ENCODE measurements at regions not wholly inside any gene's neighbourhood (a gene's known extent, or its start where the extent isn't known, plus 50 kb on each side); places are given as distances from the start of the nearest gene placed in this dataset.

GRCh38 chr4:142927721-142928120 is 81.6 kb upstream of the INPP4B start:
- Histone ChIP-seq H3K4me1 (no peaks in the 10 kb centered on the region), H3K36me3 (no peaks in the 10 kb centered on the region), H3K4me3 (replicated peaks in 1 of 3) (no peak overlapping the region), H3K9me3 (no peaks in the 10 kb centered on the region), H3K27me3 (no peaks in the 10 kb centered on the region), H3K27ac (no peak overlapping the region)
- no peak for DNase-seq
- TF ChIP-seq POLR2A (IDR thresholded peaks at IDR 0.05) (no peak), CTCF (IDR thresholded peaks at IDR 0.05) (no peak)
- intact Hi-C loops (cut with DNase I): no loop called here
- 50 to 70% methylated on average over 1 of the region's 1 CpG for whole genome bisulfite sequencing, 2 donors

GRCh38 chr4:142929526-142929925 is 83.4 kb upstream of the INPP4B start:
- no peak overlapping the region for H3K27ac ChIP-seq
- no peak overlapping the region for H3K4me3 ChIP-seq (replicated peaks in 1 of 3)
- no peaks in the 10 kb centered on the region for H3K27me3 ChIP-seq
- intact Hi-C loops (cut with DNase I): no loop called here
- H3K36me3 ChIP-seq: no peaks in the 10 kb centered on the region
- DNase-seq: no peak
- TF ChIP-seq POLR2A (IDR thresholded peaks at IDR 0.05): no peak
- TF ChIP-seq CTCF (IDR thresholded peaks at IDR 0.05): no peak
- WGBS, 2 donors: 69 to 80% methylated on average over 3 of the region's 3 CpGs
- H3K9me3 ChIP-seq: no peaks in the 10 kb centered on the region
- H3K4me1 ChIP-seq: no peaks in the 10 kb centered on the region

GRCh38 chr4:142933207-142933606 is 87.1 kb upstream of the INPP4B start:
- TF ChIP-seq CTCF (IDR thresholded peaks at IDR 0.05) (no peak), POLR2A (IDR thresholded peaks at IDR 0.05) (no peak)
- H3K9me3 ChIP-seq: no peaks in the 10 kb centered on the region
- no peak overlapping the region for H3K27ac ChIP-seq
- no peak for DNase-seq
- 89 to 93% methylated on average over 5 of the region's 5 CpGs for WGBS, 2 donors
- no peaks in the 10 kb centered on the region for H3K27me3 ChIP-seq
- H3K4me3 ChIP-seq (replicated peaks in 1 of 3): no peak overlapping the region
- intact Hi-C loops (cut with DNase I): no loop called here
- H3K4me1 ChIP-seq: no peaks in the 10 kb centered on the region
- H3K36me3 ChIP-seq: no peaks in the 10 kb centered on the region

- DNase-seq: peak; percentile 25 to 55
- WGBS, 2 donors: 61 to 66% methylated on average over 6 of the region's 6 CpGs
- TF ChIP-seq CTCF (IDR thresholded peaks at IDR 0.05) (no peak), POLR2A (IDR thresholded peaks at IDR 0.05) (no peak)
- no peak overlapping the region for H3K4me3 ChIP-seq (replicated peaks in 1 of 3)
- H3K9me3 ChIP-seq: no peaks in the 10 kb centered on the region
- H3K27ac ChIP-seq: no peak overlapping the region
- no peaks in the 10 kb centered on the region for H3K4me1 ChIP-seq
- no peaks in the 10 kb centered on the region for H3K27me3 ChIP-seq
- no peaks in the 10 kb centered on the region for H3K36me3 ChIP-seq
- intact Hi-C loops (cut with DNase I): no loop called here
These were observed 94.6 kb upstream of the INPP4B start for GRCh38 chr4:142940425-142941330.

GRCh38 chr4:142944565-142944964 is 98.5 kb upstream of the INPP4B start:
- Histone ChIP-seq H3K9me3 (no peaks in the 10 kb centered on the region), H3K4me1 (no peaks in the 10 kb centered on the region), H3K27ac (no peak overlapping the region), H3K36me3 (no peaks in the 10 kb centered on the region), H3K27me3 (no peaks in the 10 kb centered on the region), H3K4me3 (replicated peaks in 1 of 3) (no peak overlapping the region)
- WGBS, 2 donors: 84 to 92% methylated on average over 1 of the region's 1 CpG
- DNase-seq: no peak
- no peak for TF ChIP-seq CTCF (IDR thresholded peaks at IDR 0.05)
- TF ChIP-seq POLR2A (IDR thresholded peaks at IDR 0.05): no peak
- intact Hi-C loops (cut with DNase I): no loop called here
